ENCODE measurements at regions not wholly inside any gene's neighbourhood (a gene's known extent, or its start where the extent isn't known, plus 50 kb on each side); places are given as distances from the start of the nearest gene placed in this dataset.

DNA sequence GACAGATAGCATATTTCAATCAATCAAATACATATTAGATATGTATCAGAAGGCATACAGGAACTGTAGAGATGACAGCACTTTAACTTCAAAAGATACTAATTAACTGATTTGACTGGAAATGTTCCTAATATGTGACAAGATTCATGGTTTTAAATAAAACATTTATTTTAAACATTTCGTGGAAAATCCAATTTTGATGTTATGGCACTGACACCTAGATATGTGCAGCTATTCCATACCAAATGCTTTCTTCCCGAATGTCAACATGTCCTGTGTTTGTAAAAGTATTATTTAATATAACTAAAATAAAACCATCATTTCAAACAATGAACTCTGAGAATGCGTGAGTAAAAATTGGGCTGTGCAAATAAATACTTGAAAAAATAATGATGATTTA is 1209.3 kb downstream of the NSUN3 start:
- TF ChIP-seq POLR2AphosphoS5 (IDR thresholded peaks at IDR 0.05; ENCODE audit: low read depth, low read length) (no peak), REST (IDR thresholded peaks at IDR 0.05; ENCODE audit: low read depth) (no peak), SRF (IDR thresholded peaks at IDR 0.05; ENCODE audit: low read depth) (no peak), TCF7L2 (IDR thresholded peaks at IDR 0.05; ENCODE audit: borderline replicate concordance, extremely low read depth, insufficient read depth, insufficient read length) (no peak), CEBPB (IDR thresholded peaks at IDR 0.05; ENCODE audit: low read depth) (no peak), FOSL1 (IDR thresholded peaks at IDR 0.05; ENCODE audit: low read depth) (no peak), SIN3A (IDR thresholded peaks at IDR 0.05; ENCODE audit: low read depth) (no peak), ZFX (IDR thresholded peaks at IDR 0.05) (no peak), ELF1 (IDR thresholded peaks at IDR 0.05; ENCODE audit: borderline replicate concordance, low read depth) (no peak), JUND (IDR thresholded peaks at IDR 0.05) (no peak), SP1 (IDR thresholded peaks at IDR 0.05; ENCODE audit: low read depth) (no peak), ZNF274 (IDR thresholded peaks at IDR 0.05; ENCODE audit: low read depth, low read length) (no peak), RAD21 (IDR thresholded peaks at IDR 0.05; ENCODE audit: low read depth) (no peak), CBX3 (IDR thresholded peaks at IDR 0.05; ENCODE audit: low read depth) (no peak), EGR1 (IDR thresholded peaks at IDR 0.05; ENCODE audit: low read depth) (no peak), EZH2phosphoT487 (IDR thresholded peaks at IDR 0.05; ENCODE audit: borderline replicate concordance) (no peak)
- TF ChIP-seq, protein P1, sequence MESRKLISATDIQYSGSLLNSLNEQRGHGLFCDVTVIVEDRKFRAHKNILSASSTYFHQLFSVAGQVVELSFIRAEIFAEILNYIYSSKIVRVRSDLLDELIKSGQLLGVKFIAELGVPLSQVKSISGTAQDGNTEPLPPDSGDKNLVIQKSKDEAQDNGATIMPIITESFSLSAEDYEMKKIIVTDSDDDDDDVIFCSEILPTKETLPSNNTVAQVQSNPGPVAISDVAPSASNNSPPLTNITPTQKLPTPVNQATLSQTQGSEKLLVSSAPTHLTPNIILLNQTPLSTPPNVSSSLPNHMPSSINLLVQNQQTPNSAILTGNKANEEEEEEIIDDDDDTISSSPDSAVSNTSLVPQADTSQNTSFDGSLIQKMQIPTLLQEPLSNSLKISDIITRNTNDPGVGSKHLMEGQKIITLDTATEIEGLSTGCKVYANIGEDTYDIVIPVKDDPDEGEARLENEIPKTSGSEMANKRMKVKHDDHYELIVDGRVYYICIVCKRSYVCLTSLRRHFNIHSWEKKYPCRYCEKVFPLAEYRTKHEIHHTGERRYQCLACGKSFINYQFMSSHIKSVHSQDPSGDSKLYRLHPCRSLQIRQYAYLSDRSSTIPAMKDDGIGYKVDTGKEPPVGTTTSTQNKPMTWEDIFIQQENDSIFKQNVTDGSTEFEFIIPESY (IDR thresholded peaks at IDR 0.05; ENCODE audit: extremely low read depth, insufficient replicate concordance, low read length): no peak
- TF ChIP-seq, protein P2, sequence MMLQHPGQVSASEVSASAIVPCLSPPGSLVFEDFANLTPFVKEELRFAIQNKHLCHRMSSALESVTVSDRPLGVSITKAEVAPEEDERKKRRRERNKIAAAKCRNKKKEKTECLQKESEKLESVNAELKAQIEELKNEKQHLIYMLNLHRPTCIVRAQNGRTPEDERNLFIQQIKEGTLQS (IDR thresholded peaks at IDR 0.05): no peak
- Histone ChIP-seq H3K36me3 (ENCODE audit: control insufficient read depth in 1 of 2, insufficient read depth in 2 of 2, low read length in 2 of 2) (no peaks in the 10 kb centered on the region), H4K20me1 (ENCODE audit: insufficient read depth) (no peaks in the 10 kb centered on the region), H3K27me3 (ENCODE audit: insufficient read depth, low read length) (no peaks in the 10 kb centered on the region), H3K79me2 (ENCODE audit: insufficient read depth, low read length) (no peaks in the 10 kb centered on the region), H3K4me3 (replicated peaks in 1 of 2; ENCODE audit: low read depth in 1 of 2, low read length in 2 of 2) (no peak overlapping the region), H3K4me2 (ENCODE audit: low read length) (no peak overlapping the region), H3K9me2 (ENCODE audit: insufficient read depth) (no peaks in the 10 kb centered on the region), H2AFZ (ENCODE audit: low read depth, low read length, poor library complexity, severe bottlenecking) (no peak overlapping the region), H3K9ac (ENCODE audit: low read length) (no peak overlapping the region), H3K27ac (ENCODE audit: low read depth, low read length) (no peak overlapping the region), H3K9me3 (ENCODE audit: control insufficient read depth in 1 of 2, insufficient read depth in 1 of 2, low read depth in 1 of 2, low read length in 2 of 2) (peaks cover 0 to 8% of the 10 kb centered on the region in 2 experiments; a peak in 2 of 4 replicates), H3K4me1 (ENCODE audit: control insufficient read depth in 1 of 2, insufficient read depth in 2 of 2, low read length in 2 of 2) (no peaks in the 10 kb centered on the region)
- DNase-seq (ENCODE audit: low read depth, low spot score) (no peak), ATAC-seq (no peak)
- RAD21 ChIA-PET (ENCODE audit: low non-redundant PET in 1 of 2, low total read pairs in 2 of 2, uncharacterized antibody in 2 of 2, unreplicated experiment in 2 of 2): no interaction called here
- CTCF ChIA-PET: no interaction called here
- intact Hi-C loops (cut with micrococcal nuclease): no loop called here
- no TSS peak for BruUV-seq (replicated peaks)
- POLR2A ChIA-PET: no interaction called here
